Aorta (tissue), 5 donors: ENCODE measurements at regions not wholly inside any gene's neighbourhood (a gene's known extent, or its start where the extent isn't known, plus 50 kb on each side); places are given as distances from the start of the nearest gene placed in this dataset.

ENCODE experiments used
- ATAC-seq: fragments of 200-7000 bp; cut with Tn5 transposase; one replicate; pipeline ENCODE4 v1.9.1; 2022; ENCODE audit warnings: moderate library complexity; ENCODE audit not compliant: low FRiP score
- DNase-seq, 2 donors: peaks; one replicate each; pipeline ENCODE4 v3.0.0-alpha.2; 2020
- H3K27ac ChIP-seq, 2 donors: one replicate each; pipeline ENCODE4 v1.5.1; 2013; ENCODE audit warnings: low read length in 2 of 2, mild to moderate bottlenecking in 2 of 2, moderate library complexity in 2 of 2, control low read depth in 1 of 2, inconsistent platforms in 1 of 2, low read depth in 1 of 2
- H3K27me3 ChIP-seq, 2 donors: one replicate each; pipeline ENCODE4 v1.6.1; 2013; ENCODE audit warnings: control low read depth in 1 of 2, low read length in 1 of 2, mild to moderate bottlenecking in 1 of 2, moderate library complexity in 1 of 2; ENCODE audit not compliant: insufficient read depth in 2 of 2, control insufficient read depth in 1 of 2
- H3K36me3 ChIP-seq, 2 donors: one replicate each; pipeline ENCODE4 v1.6.1; 2013; ENCODE audit warnings: control low read depth in 1 of 2, low read length in 1 of 2, mild to moderate bottlenecking in 1 of 2; ENCODE audit not compliant: insufficient read depth in 2 of 2, control insufficient read depth in 1 of 2
- H3K4me1 ChIP-seq, 2 donors: one replicate each; pipeline ENCODE4 v1.6.1; 2013; ENCODE audit warnings: low read length in 2 of 2, control low read depth in 1 of 2, mild to moderate bottlenecking in 1 of 2, moderate library complexity in 1 of 2; ENCODE audit not compliant: insufficient read depth in 2 of 2, control insufficient read depth in 1 of 2
- H3K4me3 ChIP-seq, 2 donors: one replicate each; pipeline ENCODE4 v1.5.1; 2013; ENCODE audit warnings: low read length in 2 of 2, control low read depth in 1 of 2, mild to moderate bottlenecking in 1 of 2
- H3K9me3 ChIP-seq: one replicate; pipeline ENCODE4 v1.6.1; 2013; ENCODE audit warnings: mild to moderate bottlenecking, low read length; ENCODE audit not compliant: control insufficient read depth
- WGBS, 2 donors: extraction: QIAGEN DNeasy Blood & Tissue Kit; methylation state at CpG; one replicate each; pipeline ENCODE4 v1.1.7; 2013; 5-methylcytosine and 5-hydroxymethylcytosine counted together
- intact Hi-C, 2 donors: fragments of 100-400 bp; cut with DNase I; formaldehyde crosslinking; loops; one replicate each; pipeline versions ENCODE4 v1.14.2 to v1.15.0; 2022
- donor health status: healthy with polysubstance abuse.
- donor health status: Bipolar disorder and iron deficiency.
- donor health status: DM: no; HTN: no; CAD: no.
- donor health status: DM: no; HTN: no; CAD: no.
- donor health status: DM: yes; HTN: yes; CAD: no.

- DNase-seq (no peak), ATAC-seq (no peak)
- no peak overlapping the region for H3K27ac ChIP-seq
- H3K36me3 ChIP-seq, result no peaks in the 10 kb centered on the region
- H3K27me3 ChIP-seq, result no peaks in the 10 kb centered on the region
- intact Hi-C loops, result no loop called here
- no peak overlapping the region for H3K4me3 ChIP-seq
- 46 to 52% methylated on average over 3 of the region's 3 CpGs for WGBS, 2 donors
- H3K9me3 ChIP-seq, result no peaks in the 10 kb centered on the region
- H3K4me1 ChIP-seq, result no peaks in the 10 kb centered on the region
Measured at GRCh38 chr3:110754212-110754916, 317.3 kb upstream of the NECTIN3 start.

GRCh38 chr3:110755345-110755744 lies 316.3 kb upstream of the NECTIN3 start:
- 77 to 79% methylated on average over 7 of the region's 7 CpGs for WGBS, 2 donors
- intact Hi-C loops, result no loop called here
- ATAC-seq (no peak), DNase-seq (no peak)
- Histone ChIP-seq H3K27ac (no peak overlapping the region), H3K4me3 (no peak overlapping the region), H3K9me3 (no peaks in the 10 kb centered on the region), H3K4me1 (no peaks in the 10 kb centered on the region), H3K36me3 (no peaks in the 10 kb centered on the region), H3K27me3 (no peaks in the 10 kb centered on the region)

- no peaks in the 10 kb centered on the region for H3K36me3 ChIP-seq
- intact Hi-C loops, result no loop called here
- no peak for ATAC-seq
- no peaks in the 10 kb centered on the region for H3K4me1 ChIP-seq
- H3K4me3 ChIP-seq, result no peak overlapping the region
- H3K27me3 ChIP-seq, result no peaks in the 10 kb centered on the region
- H3K9me3 ChIP-seq, result no peaks in the 10 kb centered on the region
- 82 to 89% methylated on average over 6 of the region's 6 CpGs for WGBS, 2 donors
- H3K27ac ChIP-seq, result no peak overlapping the region
- DNase-seq, result no peak
Measured at GRCh38 chr3:110756705-110757104, 314.9 kb upstream of the NECTIN3 start.

GRCh38 chr3:110758208-110758607 lies 313.4 kb upstream of the NECTIN3 start:
- H3K4me1 ChIP-seq, result no peaks in the 10 kb centered on the region
- intact Hi-C loops, result no loop called here
- no peaks in the 10 kb centered on the region for H3K27me3 ChIP-seq
- ATAC-seq (no peak), DNase-seq (no peak)
- H3K36me3 ChIP-seq, result no peaks in the 10 kb centered on the region
- WGBS, 2 donors, result 72 to 82% methylated on average over 2 of the region's 2 CpGs
- no peak overlapping the region for H3K27ac ChIP-seq
- no peak overlapping the region for H3K4me3 ChIP-seq
- no peaks in the 10 kb centered on the region for H3K9me3 ChIP-seq

GRCh38 chr3:110767156-110767555 lies 304.5 kb upstream of the NECTIN3 start:
- DNase-seq (no peak), ATAC-seq (no peak)
- Histone ChIP-seq H3K36me3 (no peaks in the 10 kb centered on the region), H3K4me3 (no peak overlapping the region), H3K9me3 (peaks cover 6% of the 10 kb centered on the region), H3K27me3 (no peaks in the 10 kb centered on the region), H3K4me1 (no peaks in the 10 kb centered on the region), H3K27ac (no peak overlapping the region)
- intact Hi-C loops, result no loop called here
- 86 to 88% methylated on average over 2 of the region's 2 CpGs for WGBS, 2 donors

GRCh38 chr3:110767838-110768237 lies 303.8 kb upstream of the NECTIN3 start:
- ATAC-seq (no peak), DNase-seq (no peak)
- Histone ChIP-seq H3K36me3 (no peaks in the 10 kb centered on the region), H3K4me3 (no peak overlapping the region), H3K27me3 (no peaks in the 10 kb centered on the region), H3K9me3 (peaks cover 6% of the 10 kb centered on the region), H3K27ac (no peak overlapping the region), H3K4me1 (no peaks in the 10 kb centered on the region)
- intact Hi-C loops, result no loop called here

- WGBS, 2 donors, result 76 to 77% methylated on average over 9 of the region's 9 CpGs
- Histone ChIP-seq H3K9me3 (no peaks in the 10 kb centered on the region), H3K36me3 (no peaks in the 10 kb centered on the region), H3K27ac (no peak overlapping the region), H3K27me3 (no peaks in the 10 kb centered on the region), H3K4me1 (no peaks in the 10 kb centered on the region), H3K4me3 (no peak overlapping the region)
- intact Hi-C loops, result no loop called here
- DNase-seq (no peak), ATAC-seq (no peak)
Measured at GRCh38 chr3:110773413-110773954, 298.1 kb upstream of the NECTIN3 start.

- Histone ChIP-seq H3K4me1 (no peaks in the 10 kb centered on the region), H3K36me3 (no peaks in the 10 kb centered on the region), H3K9me3 (no peaks in the 10 kb centered on the region), H3K27me3 (no peaks in the 10 kb centered on the region), H3K27ac (no peak overlapping the region), H3K4me3 (no peak overlapping the region)
- DNase-seq, result no peak
- intact Hi-C loops, result no loop called here
- ATAC-seq, result no peak
- 66 to 72% methylated on average over 7 of the region's 7 CpGs for WGBS, 2 donors
Measured at GRCh38 chr3:110774496-110775265, 296.9 kb upstream of the NECTIN3 start.

GRCh38 chr3:110779581-110779980 lies 292.0 kb upstream of the NECTIN3 start:
- no peaks in the 10 kb centered on the region for H3K36me3 ChIP-seq
- H3K4me3 ChIP-seq, result no peak overlapping the region
- intact Hi-C loops, result no loop called here
- no peaks in the 10 kb centered on the region for H3K4me1 ChIP-seq
- H3K27me3 ChIP-seq, result no peaks in the 10 kb centered on the region
- no peak overlapping the region for H3K27ac ChIP-seq
- WGBS, 2 donors, result 94 to 95% methylated on average over 2 of the region's 2 CpGs
- ATAC-seq (no peak), DNase-seq (no peak)
- H3K9me3 ChIP-seq, result no peaks in the 10 kb centered on the region
